GM13976 (cell line): ENCODE measurements at regions not wholly inside any gene's neighbourhood (a gene's known extent, or its start where the extent isn't known, plus 50 kb on each side); places are given as distances from the start of the nearest gene placed in this dataset.
"Not testable (repeated sequence)": the region's sequence is repeated elsewhere in the genome, so short reads cannot be mapped to it uniquely, and the experiment has no call there.

ENCODE experiments used
- DNase-seq: peaks from one replicate; pipeline ENCODE4 v3.0.0; 2012; ENCODE audit warnings: low spot score
- in situ Hi-C: fragments of 300-500 bp; cut with MboI; formaldehyde crosslinking; loops from one replicate; pipeline ENCODE4 v1.12.0; 2022; ENCODE audit warnings: low sequenced_read_pairs, mixed read lengths, inconsistent platforms; ENCODE audit not compliant: unreplicated experiment
- TF ChIP-seq, protein P1 (sequence below): IDR thresholded peaks from 2 replicates; pipeline ENCODE4 v1.5.1; 2012; ENCODE audit warnings: borderline replicate concordance, mild to moderate bottlenecking; ENCODE audit not compliant: insufficient read depth; ENCODE audit errors: extremely low read depth, missing control alignments, control extremely low read depth

DNA sequence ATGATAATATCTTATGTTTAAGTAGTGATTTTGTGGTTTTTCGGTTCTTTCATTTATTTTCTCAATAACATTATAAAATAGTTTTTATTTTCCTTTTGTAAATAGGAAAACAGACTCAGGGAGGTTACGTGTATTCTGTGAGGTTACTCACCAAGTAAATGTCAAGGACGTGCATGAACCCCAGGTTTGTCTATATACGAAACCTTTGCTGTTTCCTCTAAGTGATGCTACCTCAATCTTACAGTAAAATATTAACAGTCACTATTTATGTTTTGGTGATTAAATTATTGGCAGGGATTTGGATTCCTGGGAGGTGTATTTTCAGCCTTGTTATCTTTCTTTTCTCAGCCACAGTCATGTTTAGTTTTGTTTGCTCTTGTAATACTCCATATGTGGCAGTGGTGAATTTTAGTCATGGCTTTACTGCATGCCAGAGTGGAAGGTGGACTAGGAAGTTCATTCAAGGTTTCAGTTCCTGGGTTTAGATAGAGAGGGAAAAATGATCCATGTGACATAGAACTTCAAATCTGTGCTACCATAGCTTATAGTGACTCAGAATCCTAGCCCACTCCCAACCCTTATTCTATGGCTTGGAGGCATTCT, 139.9 kb downstream of the ARL4A start:
- TF ChIP-seq, protein P1, sequence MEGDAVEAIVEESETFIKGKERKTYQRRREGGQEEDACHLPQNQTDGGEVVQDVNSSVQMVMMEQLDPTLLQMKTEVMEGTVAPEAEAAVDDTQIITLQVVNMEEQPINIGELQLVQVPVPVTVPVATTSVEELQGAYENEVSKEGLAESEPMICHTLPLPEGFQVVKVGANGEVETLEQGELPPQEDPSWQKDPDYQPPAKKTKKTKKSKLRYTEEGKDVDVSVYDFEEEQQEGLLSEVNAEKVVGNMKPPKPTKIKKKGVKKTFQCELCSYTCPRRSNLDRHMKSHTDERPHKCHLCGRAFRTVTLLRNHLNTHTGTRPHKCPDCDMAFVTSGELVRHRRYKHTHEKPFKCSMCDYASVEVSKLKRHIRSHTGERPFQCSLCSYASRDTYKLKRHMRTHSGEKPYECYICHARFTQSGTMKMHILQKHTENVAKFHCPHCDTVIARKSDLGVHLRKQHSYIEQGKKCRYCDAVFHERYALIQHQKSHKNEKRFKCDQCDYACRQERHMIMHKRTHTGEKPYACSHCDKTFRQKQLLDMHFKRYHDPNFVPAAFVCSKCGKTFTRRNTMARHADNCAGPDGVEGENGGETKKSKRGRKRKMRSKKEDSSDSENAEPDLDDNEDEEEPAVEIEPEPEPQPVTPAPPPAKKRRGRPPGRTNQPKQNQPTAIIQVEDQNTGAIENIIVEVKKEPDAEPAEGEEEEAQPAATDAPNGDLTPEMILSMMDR = no peak
- DNase-seq = no peak
- in situ Hi-C loops = no loop called here

DNA sequence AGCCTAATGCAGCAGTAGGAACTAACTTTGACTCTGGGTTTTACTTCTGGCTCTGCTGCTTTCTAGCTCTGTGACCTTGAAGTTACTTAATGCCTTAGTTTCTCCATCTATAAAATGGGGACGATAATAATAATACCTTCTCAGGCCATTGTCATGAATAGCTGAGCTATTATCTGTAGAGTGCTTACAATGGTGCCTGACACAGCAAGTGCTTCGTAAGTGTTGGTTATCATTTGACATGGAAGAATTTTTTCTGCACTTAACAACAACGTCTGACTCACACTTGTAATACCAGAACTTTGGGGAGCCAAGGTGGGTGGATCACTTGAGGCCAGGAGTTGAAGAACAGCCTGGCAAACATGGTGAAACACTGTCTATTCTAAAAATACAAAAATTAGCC, 140.5 kb downstream of the ARL4A start:
- in situ Hi-C loops = no loop called here
- no peak for DNase-seq
- TF ChIP-seq, protein P1 = no peak

DNA sequence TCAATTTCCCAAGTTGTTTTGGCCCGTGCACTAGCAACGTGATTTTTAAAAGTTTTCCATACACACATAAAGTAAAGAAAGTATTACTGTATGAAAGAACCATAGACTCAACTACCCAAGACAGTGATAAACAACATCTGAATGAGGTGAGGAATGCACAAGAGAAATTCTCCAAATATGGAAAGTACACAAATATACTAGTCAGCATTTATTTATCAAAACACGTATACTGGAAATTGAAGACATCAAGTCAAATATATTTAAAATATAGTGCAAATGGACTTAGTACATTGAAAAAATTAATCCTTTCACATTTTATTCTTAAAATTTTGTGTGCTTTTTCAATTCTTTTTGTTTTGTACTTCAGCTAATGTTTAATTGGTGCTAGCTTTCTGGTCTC, 143.6 kb downstream of the ARL4A start:
- TF ChIP-seq, protein P1 = no peak
- no peak for DNase-seq
- in situ Hi-C loops = no loop called here

DNA sequence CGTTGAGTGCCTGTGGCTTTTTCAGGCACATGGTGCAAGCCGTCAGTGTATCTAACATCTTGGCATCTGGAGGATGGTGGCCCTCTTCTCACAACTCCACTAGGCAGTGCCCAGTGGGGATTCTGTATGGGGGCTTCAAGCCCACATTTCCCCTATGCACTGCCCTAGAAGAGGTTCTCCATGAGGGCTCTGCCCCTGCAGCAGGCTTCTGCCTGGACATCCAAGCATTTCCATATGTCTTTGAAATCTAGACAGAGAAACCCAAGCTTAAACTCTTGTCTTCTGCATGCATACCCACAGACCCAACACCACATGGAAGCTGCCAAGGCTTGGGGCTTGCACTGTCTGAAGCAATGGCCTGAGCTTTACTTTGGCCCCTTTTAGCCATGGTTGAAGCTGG, 146.4 kb downstream of the ARL4A start:
- in situ Hi-C loops = no loop called here
- TF ChIP-seq, protein P1 = no peak
- no peak for DNase-seq

DNA sequence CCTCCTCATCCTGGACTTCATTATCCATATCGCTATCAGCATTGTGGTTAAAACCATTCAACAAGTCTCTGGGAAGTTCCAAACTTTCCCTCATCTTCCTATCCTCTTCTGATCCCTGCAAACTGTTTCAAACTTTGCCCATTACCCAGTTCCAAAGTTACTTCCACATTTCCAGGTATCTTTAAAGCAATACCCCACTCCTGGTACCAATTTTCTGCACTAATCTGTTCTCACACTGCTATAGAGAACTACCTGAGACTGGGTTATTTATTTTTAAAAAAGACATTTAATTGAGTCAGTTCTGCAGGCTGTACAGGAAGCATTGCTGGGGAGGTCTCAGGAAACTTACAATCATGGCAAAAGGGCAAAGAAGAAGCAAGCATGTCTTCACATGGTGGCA, 147.3 kb downstream of the ARL4A start:
- in situ Hi-C loops = no loop called here
- DNase-seq = no peak
- TF ChIP-seq, protein P1 = no peak

DNA sequence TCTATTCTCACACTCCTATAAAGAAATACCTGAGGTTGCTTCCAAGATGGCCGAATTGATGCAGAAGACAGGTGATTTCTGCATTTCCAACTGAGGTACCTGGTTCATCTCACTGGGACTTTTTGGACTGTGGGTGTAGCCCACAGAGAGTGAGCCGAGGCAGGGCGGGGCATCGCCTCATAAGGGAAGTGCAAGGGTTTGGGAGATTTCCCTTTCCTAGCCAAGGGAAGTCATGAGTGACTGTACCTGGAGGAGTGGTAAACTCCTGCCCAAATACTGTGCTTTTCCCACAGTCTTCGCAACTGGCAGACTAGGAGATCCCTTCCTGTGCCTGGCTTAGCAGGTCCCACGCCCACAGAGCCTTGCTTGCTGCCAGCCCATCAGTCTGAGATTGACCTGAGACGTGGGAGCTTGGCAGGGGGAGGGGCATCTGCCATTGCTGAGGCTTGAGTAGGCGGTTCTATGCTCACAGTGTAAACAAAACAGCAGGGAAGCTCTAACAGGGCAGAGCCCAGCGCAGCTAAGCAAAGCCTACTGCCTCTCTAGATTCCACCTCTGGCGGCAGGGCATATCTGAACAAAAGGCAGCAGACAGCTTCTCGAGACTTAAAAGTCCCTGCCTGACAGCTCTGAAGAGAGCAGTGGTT, 152.2 kb downstream of the ARL4A start:
- DNase-seq = no peak
- TF ChIP-seq, protein P1 = no peak
- in situ Hi-C loops = no loop called here

DNA sequence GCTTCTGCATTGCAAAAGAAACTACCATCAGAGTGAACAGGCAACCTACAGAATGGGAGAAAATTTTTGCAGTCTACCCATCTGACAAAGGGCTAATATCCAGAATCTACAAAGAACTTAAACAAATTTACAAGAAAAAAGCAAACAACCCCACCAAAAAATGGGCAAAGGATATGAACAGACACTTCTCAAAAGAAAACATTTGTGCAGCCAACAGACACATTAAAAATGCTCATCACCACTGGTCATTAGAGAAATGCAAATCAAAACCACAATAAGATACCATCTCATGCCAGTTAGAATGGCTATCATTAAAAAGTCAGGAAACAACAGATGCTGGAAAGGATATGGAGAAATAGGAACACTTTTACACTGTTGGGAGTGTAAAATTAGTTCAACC, 157.3 kb downstream of the ARL4A start:
- DNase-seq, in situ Hi-C loops: not testable (repeated sequence)
